ENCODE measurements at regions not wholly inside any gene's neighbourhood (a gene's known extent, or its start where the extent isn't known, plus 50 kb on each side); places are given as distances from the start of the nearest gene placed in this dataset.

DNA sequence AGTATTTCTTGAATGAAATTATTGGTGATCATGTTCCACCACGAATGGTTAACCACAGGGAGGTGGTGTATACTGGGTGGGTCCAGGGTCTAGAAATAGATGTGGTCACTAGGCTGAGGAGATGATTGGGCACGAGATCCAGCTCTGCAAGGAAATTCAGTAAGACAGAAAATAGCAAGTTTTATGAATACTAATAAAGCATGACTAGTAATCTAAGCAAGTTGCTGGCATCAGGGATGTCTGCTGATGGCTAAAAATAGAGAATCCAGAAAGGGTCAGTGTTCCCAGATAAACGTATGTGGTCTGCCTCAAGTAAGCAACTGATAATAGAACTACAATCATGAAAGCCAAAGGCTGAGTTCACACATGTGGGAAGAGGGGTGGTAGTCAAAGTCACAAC, 108.3 kb upstream of the FRMD4B start:
- TF ChIP-seq, protein P1, sequence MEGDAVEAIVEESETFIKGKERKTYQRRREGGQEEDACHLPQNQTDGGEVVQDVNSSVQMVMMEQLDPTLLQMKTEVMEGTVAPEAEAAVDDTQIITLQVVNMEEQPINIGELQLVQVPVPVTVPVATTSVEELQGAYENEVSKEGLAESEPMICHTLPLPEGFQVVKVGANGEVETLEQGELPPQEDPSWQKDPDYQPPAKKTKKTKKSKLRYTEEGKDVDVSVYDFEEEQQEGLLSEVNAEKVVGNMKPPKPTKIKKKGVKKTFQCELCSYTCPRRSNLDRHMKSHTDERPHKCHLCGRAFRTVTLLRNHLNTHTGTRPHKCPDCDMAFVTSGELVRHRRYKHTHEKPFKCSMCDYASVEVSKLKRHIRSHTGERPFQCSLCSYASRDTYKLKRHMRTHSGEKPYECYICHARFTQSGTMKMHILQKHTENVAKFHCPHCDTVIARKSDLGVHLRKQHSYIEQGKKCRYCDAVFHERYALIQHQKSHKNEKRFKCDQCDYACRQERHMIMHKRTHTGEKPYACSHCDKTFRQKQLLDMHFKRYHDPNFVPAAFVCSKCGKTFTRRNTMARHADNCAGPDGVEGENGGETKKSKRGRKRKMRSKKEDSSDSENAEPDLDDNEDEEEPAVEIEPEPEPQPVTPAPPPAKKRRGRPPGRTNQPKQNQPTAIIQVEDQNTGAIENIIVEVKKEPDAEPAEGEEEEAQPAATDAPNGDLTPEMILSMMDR (IDR thresholded peaks at IDR 0.05) = no peak
- no peak for TF ChIP-seq POLR2AphosphoS5 (IDR thresholded peaks at IDR 0.05)

Measured in breast epithelium (tissue), 3 donors.